Gastroesophageal sphincter (tissue), 3 donors: ENCODE measurements at regions not wholly inside any gene's neighbourhood (a gene's known extent, or its start where the extent isn't known, plus 50 kb on each side); places are given as distances from the start of the nearest gene placed in this dataset.

Experiments
- CTCF ChIP-seq, 4 experiments: fragments of 200-600 bp in 2 of 4; fragments of 450-650 bp in 2 of 4; sonication (generic) in 1 of 4; IDR thresholded peaks; one replicate each; pipeline ENCODE4 v1.5.1; 2017 to 2019; ENCODE audit warnings: antibody characterized with exemption in 4 of 4, mild to moderate bottlenecking in 2 of 4, moderate library complexity in 2 of 4
- POLR2A ChIP-seq, 2 donors: fragments of 450-650 bp; IDR thresholded peaks; one replicate each; pipeline ENCODE4 v1.6.1; 2017; ENCODE audit warnings: antibody characterized with exemption in 2 of 2, mild to moderate bottlenecking in 2 of 2, moderate library complexity in 1 of 2
- POLR2AphosphoS5 ChIP-seq: sonication (generic); formaldehyde crosslinking; IDR thresholded peaks from one replicate; pipeline ENCODE4 v1.6.1; 2017; ENCODE audit warnings: antibody characterized with exemption

- TF ChIP-seq CTCF (IDR thresholded peaks at IDR 0.05), result no peak
- no peak for TF ChIP-seq POLR2AphosphoS5
- TF ChIP-seq POLR2A (IDR thresholded peaks at IDR 0.05), result no peak
These were observed 66.7 kb upstream of the PRSS3 start for GRCh38 chr9:33728613-33729012.
